Right lobe of liver (tissue), 6 donors: ENCODE measurements at regions not wholly inside any gene's neighbourhood (a gene's known extent, or its start where the extent isn't known, plus 50 kb on each side); places are given as distances from the start of the nearest gene placed in this dataset.
A peak's percentile ranks its signal among the peaks of the same experiment; 100 is the strongest.
"Not testable (repeated sequence)": the region's sequence is repeated elsewhere in the genome, so short reads cannot be mapped to it uniquely, and the experiment has no call there.

Experiments
- ATAC-seq, 4 donors: fragments of 200-7000 bp; cut with Tn5 transposase; one replicate each; pipeline ENCODE4 v1.9.1; 2020; ENCODE audit warnings: mild to moderate bottlenecking in 4 of 4, moderate library complexity in 4 of 4
- DNase-seq, 3 donors: peaks; one replicate each; pipeline ENCODE4 v3.0.0-alpha.2; 2020
- H3K27ac ChIP-seq, 3 donors: fragments of 200-600 bp; one replicate each; pipeline ENCODE4 v1.8.0; 2022
- H3K27me3 ChIP-seq, 2 donors: fragments of 200-600 bp; one replicate each; pipeline ENCODE4 v1.8.0; 2022
- H3K36me3 ChIP-seq, 4 donors: fragments of 200-600 bp; sonication (generic) in 1 of 4; one replicate each; pipeline versions ENCODE4 v1.5.1 to v1.8.0; 2017 to 2022; ENCODE audit warnings: control low read depth in 1 of 4
- H3K4me1 ChIP-seq, 4 donors: fragments of 200-600 bp; sonication (generic) in 1 of 4; one replicate each; pipeline versions ENCODE4 v1.5.1 to v1.8.0; 2017 to 2022; ENCODE audit warnings: control low read depth in 1 of 4
- H3K4me3 ChIP-seq, 3 donors: fragments of 200-600 bp; one replicate each; pipeline ENCODE4 v1.8.0; 2022
- H3K9me3 ChIP-seq, 4 donors: fragments of 200-600 bp; sonication (generic) in 1 of 4; one replicate each; pipeline versions ENCODE4 v1.5.1 to v1.8.0; 2017 to 2022; ENCODE audit warnings: control low read depth in 1 of 4
- POLR2A ChIP-seq: fragments of 450-650 bp; IDR thresholded peaks from one replicate; pipeline ENCODE4 v1.6.1; 2017; ENCODE audit warnings: antibody characterized with exemption, mild to moderate bottlenecking
- WGBS: methylation state at CpG from one replicate; pipeline ENCODE4 v1.1.6; 2018; ENCODE audit warnings: low coverage, low lambda C conversion rate; ENCODE audit not compliant: insufficient coverage; ENCODE audit errors: missing lambda C conversion rate; 5-methylcytosine and 5-hydroxymethylcytosine counted together
- intact Hi-C, 2 donors: fragments of 100-400 bp; cut with DNase I; formaldehyde crosslinking; loops; one replicate each; pipeline versions ENCODE4 v1.11.2 to v1.14.1; 2022
- TF ChIP-seq, protein P1 (sequence below), 4 donors: fragments of 200-600 bp in 3 of 4; fragments of 450-650 bp in 1 of 4; IDR thresholded peaks; one replicate each; pipeline versions ENCODE4 v1.5.1 to v1.8.0; 2016 to 2022; ENCODE audit warnings: antibody characterized with exemption in 4 of 4, mild to moderate bottlenecking in 2 of 4
- donor health status: DM: no; HTN: yes; CAD: no.
- donor health status: DM: no; HTN: no; CAD: no.
- donor health status: DM: no; HTN: no; CAD: no.
- donor health status: DM: no; HTN: yes; CAD: no.
- donor health status: DM: no; HTN: yes; CAD: no.

DNA sequence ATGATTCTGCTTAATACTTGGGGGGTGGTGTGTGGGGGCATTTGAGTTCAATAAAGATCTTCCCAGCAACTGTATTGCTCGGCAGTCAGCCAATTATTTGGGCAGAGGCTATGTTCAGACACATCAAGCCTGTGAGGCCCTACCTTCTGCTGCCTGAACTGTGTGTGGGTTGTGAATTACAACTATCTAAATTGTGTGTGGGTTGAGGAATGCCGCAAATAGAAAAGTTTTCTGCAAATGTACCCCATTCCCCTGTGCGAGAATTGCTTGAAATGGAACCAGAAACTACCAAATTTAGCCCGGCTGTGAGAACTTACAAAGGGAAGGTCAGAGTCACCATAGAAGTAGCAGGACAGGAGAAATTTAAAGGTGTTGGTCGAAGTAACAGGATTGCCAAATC, 360.0 kb upstream of the PIK3R1 start:
- Histone ChIP-seq H3K27me3 (no peaks in the 10 kb centered on the region), H3K4me3 (no peak overlapping the region), H3K36me3 (no peaks in the 10 kb centered on the region), H3K27ac (no peak overlapping the region), H3K9me3 (no peaks in the 10 kb centered on the region), H3K4me1 (peaks cover 0 to 10% (median 0%) of the 10 kb centered on the region in 4 donors)
- ATAC-seq: no peak
- DNase-seq: no peak
- intact Hi-C loops: no loop called here
- WGBS: 64% methylated on average over 5 of the region's 5 CpGs
- no peak for TF ChIP-seq POLR2A
- TF ChIP-seq, protein P1, sequence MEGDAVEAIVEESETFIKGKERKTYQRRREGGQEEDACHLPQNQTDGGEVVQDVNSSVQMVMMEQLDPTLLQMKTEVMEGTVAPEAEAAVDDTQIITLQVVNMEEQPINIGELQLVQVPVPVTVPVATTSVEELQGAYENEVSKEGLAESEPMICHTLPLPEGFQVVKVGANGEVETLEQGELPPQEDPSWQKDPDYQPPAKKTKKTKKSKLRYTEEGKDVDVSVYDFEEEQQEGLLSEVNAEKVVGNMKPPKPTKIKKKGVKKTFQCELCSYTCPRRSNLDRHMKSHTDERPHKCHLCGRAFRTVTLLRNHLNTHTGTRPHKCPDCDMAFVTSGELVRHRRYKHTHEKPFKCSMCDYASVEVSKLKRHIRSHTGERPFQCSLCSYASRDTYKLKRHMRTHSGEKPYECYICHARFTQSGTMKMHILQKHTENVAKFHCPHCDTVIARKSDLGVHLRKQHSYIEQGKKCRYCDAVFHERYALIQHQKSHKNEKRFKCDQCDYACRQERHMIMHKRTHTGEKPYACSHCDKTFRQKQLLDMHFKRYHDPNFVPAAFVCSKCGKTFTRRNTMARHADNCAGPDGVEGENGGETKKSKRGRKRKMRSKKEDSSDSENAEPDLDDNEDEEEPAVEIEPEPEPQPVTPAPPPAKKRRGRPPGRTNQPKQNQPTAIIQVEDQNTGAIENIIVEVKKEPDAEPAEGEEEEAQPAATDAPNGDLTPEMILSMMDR (IDR thresholded peaks at IDR 0.05): no peak

DNA sequence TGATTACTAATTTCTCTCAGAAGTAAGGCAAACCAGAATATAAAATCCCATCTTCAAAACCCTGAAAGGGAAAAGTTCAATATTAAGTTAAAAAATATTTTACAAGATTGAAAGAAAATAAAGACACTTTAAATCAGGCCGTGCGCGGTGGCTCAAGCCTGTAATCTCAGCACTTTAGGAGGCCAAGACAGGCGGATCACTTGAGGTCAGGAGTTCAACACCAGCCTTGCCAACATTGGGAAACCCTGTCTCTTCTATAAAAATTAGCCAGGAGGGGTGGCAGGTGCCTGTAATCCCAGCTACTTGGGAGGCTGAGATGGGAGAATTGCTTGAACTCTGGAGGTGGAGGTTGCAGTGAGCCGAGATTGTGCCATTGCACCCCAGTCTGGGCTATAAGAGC, 364.6 kb upstream of the PIK3R1 start:
- H3K36me3 ChIP-seq, H3K9me3 ChIP-seq, H3K27me3 ChIP-seq, H3K4me3 ChIP-seq, intact Hi-C loops, H3K27ac ChIP-seq: not testable (repeated sequence)
- peaks cover 0 to 12% (median 0%) of the 10 kb centered on the region in 4 donors for H3K4me1 ChIP-seq
- ATAC-seq: peak in 2 of 4 donors; percentile 63 to 83
- 27% methylated on average over 5 of the region's 5 CpGs for WGBS
- DNase-seq: peak in 2 of 3 donors; percentile 56 to 58

DNA sequence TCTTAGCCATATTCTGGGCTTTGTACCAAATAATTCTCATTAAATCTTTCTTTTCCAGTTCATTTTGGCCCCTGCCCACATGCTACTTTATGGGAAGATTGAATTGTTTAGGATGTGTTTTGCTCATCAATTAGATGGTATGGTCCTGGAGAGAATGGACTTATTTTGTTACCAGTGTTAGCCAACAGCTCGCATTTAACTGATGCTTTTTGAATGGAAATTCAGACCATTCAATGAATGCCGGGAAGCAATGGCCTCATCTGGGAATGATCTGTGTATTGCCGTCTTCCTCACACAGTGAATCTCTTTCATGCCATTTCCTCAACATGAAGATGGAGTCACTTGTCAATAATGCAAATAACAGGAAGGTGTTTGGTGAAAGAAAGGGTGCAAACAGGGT, 370.6 kb upstream of the PIK3R1 start:
- Histone ChIP-seq H3K4me3 (no peak overlapping the region), H3K9me3 (no peaks in the 10 kb centered on the region), H3K36me3 (no peaks in the 10 kb centered on the region), H3K27ac (no peak overlapping the region), H3K4me1 (no peaks in the 10 kb centered on the region), H3K27me3 (no peaks in the 10 kb centered on the region)
- 82% methylated on average over 3 of the region's 3 CpGs for WGBS
- ATAC-seq: no peak
- DNase-seq: no peak
- TF ChIP-seq, protein P1 (IDR thresholded peaks at IDR 0.05): no peak
- no peak for TF ChIP-seq POLR2A
- intact Hi-C loops: no loop called here

DNA sequence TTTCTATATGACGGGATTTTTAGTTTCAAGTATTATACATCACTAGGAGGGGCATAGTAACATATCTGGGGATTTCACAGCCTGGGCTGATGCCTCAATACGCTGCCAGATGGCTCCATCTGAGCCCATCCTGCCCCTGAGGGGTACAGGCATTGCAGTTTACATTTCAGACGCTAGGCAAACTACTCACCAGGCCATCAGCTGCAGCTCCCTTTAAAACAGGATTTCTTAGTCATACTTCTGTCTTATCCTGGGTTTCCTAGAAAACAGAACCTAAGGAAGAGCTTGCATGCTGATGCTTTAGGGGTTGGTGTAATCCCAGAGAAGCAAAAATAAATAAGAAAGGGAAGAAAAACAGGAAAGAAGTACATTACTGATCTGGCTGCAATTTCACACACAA, 372.8 kb upstream of the PIK3R1 start:
- intact Hi-C loops: no loop called here
- H3K27ac ChIP-seq: no peak overlapping the region
- TF ChIP-seq, protein P1 (IDR thresholded peaks at IDR 0.05): no peak
- 71% methylated on average over 2 of the region's 3 CpGs for WGBS
- no peaks in the 10 kb centered on the region for H3K4me1 ChIP-seq
- H3K9me3 ChIP-seq: no peaks in the 10 kb centered on the region
- DNase-seq (no peak), ATAC-seq (no peak)
- no peak overlapping the region for H3K4me3 ChIP-seq
- H3K27me3 ChIP-seq: no peaks in the 10 kb centered on the region
- H3K36me3 ChIP-seq: no peaks in the 10 kb centered on the region

DNA sequence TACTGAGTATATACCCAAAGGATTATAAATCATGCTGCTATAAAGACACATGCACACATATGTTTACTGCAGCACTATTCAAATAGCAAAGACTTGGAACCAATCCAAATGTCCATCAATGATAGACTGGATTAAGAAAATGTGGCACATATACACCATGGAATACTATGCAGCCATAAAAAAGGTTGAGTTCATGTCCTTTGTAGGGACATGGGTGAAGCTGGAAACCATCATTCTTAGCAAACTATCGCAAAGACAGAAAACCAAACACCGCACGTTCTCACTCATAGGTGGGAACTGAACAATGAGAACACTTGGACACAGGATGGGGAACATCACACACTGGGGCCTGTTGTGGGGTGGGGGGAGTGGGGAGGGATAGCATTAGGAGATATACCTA, 378.3 kb upstream of the PIK3R1 start:
- 90% methylated on average over 3 of the region's 3 CpGs for whole genome bisulfite sequencing

DNA sequence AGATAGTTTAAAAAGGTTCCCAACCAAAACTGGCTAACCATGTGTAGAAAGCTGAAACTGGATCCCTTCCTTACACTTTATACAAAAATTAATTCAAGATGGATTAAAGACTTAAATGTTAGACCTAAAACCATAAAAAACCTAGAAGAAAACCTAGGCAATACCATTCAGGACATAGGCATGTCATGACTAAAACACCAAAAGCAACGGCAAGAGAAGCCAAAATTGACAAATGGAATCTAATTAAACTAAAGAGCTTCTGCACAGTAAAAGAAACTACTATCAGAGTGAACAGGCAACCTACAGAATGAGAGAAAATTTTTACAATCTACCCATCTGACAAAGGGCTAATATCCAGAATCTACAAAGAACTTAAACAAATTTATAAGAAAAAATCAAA, 379.1 kb upstream of the PIK3R1 start:
- H3K4me1 ChIP-seq, ATAC-seq, H3K36me3 ChIP-seq, H3K9me3 ChIP-seq, H3K4me3 ChIP-seq, DNase-seq, H3K27ac ChIP-seq, H3K27me3 ChIP-seq, intact Hi-C loops: not testable (repeated sequence)
- 29% methylated on average over 1 of the region's 1 CpG for WGBS

More for the DNA sequence above, 378.3 kb upstream of the PIK3R1 start:
- DNase-seq, H3K36me3 ChIP-seq, H3K9me3 ChIP-seq, H3K4me3 ChIP-seq, H3K27ac ChIP-seq, H3K27me3 ChIP-seq, ATAC-seq, H3K4me1 ChIP-seq, intact Hi-C loops: not testable (repeated sequence)
